ENCODE measurements at regions not wholly inside any gene's neighbourhood (a gene's known extent, or its start where the extent isn't known, plus 50 kb on each side); places are given as distances from the start of the nearest gene placed in this dataset.

DNA sequence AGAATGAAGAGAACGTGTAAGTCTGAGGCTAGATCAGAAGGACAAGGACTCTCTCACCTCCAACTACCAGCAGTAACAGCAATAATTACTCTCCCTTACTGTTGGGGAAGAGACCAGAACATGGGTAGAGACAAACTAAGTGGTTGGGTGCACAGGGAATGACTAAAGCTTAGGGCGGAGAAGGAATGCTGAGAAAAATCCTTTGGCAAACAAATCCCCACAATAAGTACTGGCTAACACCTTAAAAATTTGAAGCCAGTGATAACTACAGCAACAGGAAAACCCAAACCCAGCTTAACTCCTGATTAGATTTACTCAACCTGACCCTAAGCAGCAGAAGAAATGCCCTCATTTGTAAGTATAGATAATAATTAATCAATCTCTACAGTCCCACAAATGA, 759.0 kb downstream of the AACS start:
- Histone ChIP-seq H3K9me3 (replicated peaks in 1 of 2; ENCODE audit: control insufficient read depth in 2 of 2, insufficient read depth in 1 of 2, low read depth in 1 of 2, low read length in 2 of 2) (peaks cover 0 to 4% of the 10 kb centered on the region in 2 donors), H3K27ac (replicated peaks; ENCODE audit: low read length) (no peak overlapping the region), H2BK12ac (ENCODE audit: low read length) (no peak overlapping the region), H3K9ac (ENCODE audit: low read depth, low read length, poor library complexity) (no peak overlapping the region), H3K14ac (ENCODE audit: low read length) (no peak overlapping the region), H2BK120ac (ENCODE audit: low read depth, low read length) (no peak overlapping the region), H3K23ac (ENCODE audit: low read depth, low read length, poor library complexity) (no peak overlapping the region), H3K36me3 (replicated peaks in 1 of 2; ENCODE audit: control insufficient read depth in 2 of 2, insufficient read depth in 2 of 2, low read length in 2 of 2) (no peaks in the 10 kb centered on the region), H2AFZ (ENCODE audit: low read length) (no peak overlapping the region), H3K4me1 (ENCODE audit: control insufficient read depth in 2 of 2, insufficient read depth in 1 of 2, low read depth in 1 of 2, low read length in 2 of 2) (no peaks in the 10 kb centered on the region), H2AK5ac (ENCODE audit: low read depth, low read length) (no peak overlapping the region), H3K4ac (ENCODE audit: low read length) (no peak overlapping the region), H3K4me3 (ENCODE audit: low read length in 2 of 2) (no peak overlapping the region), H3K4me2 (ENCODE audit: insufficient read depth, low read length, poor library complexity, severe bottlenecking) (no peak overlapping the region), H4K8ac (ENCODE audit: low read depth, low read length) (no peak overlapping the region), H3K27me3 (ENCODE audit: control insufficient read depth in 3 of 3, insufficient read depth in 3 of 3, low read depth in 1 of 3, low read length in 3 of 3) (no peaks in the 10 kb centered on the region), H3K79me1 (ENCODE audit: low read depth, low read length) (no peaks in the 10 kb centered on the region), H2BK15ac (ENCODE audit: low read length) (no peak overlapping the region), H3K18ac (ENCODE audit: low read length) (no peak overlapping the region), H2BK5ac (ENCODE audit: low read length) (no peak overlapping the region), H4K91ac (ENCODE audit: low read depth, low read length, poor library complexity) (no peak overlapping the region)
- DNase-seq (ENCODE audit: low spot score): no peak
- no CpG with 5 or more reads among the region's 2 CpGs for WGBS, 2 donors (ENCODE audit: extremely low coverage in 2 of 2, insufficient read length in 2 of 2, insufficient replicate concordance in 1 of 2)

DNA sequence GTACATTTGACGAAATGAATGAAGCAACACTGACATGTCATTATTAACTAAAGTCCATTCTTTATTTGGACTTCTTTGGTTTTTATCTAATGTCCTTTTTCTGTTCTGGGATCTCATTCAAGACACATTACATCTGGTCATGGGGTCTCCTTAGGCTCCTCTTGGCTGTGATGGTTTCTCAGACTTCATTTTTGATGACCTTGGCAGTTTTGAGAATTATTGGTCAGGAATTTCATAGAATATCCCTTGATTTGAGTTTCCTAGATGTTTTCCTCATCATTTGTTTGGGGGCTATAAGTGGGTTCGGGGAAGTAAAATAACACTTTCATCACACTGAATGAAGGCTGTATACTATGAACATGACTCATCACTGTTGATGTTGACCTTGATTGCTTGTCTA, 770.6 kb downstream of the AACS start:
- Histone ChIP-seq H2AK5ac (ENCODE audit: low read depth, low read length) (no peak overlapping the region), H3K9ac (ENCODE audit: low read depth, low read length, poor library complexity) (no peak overlapping the region), H3K27me3 (ENCODE audit: control insufficient read depth in 3 of 3, insufficient read depth in 3 of 3, low read depth in 1 of 3, low read length in 3 of 3) (no peaks in the 10 kb centered on the region), H3K4me2 (ENCODE audit: insufficient read depth, low read length, poor library complexity, severe bottlenecking) (no peak overlapping the region), H3K4me3 (ENCODE audit: low read length in 2 of 2) (no peak overlapping the region), H3K4ac (ENCODE audit: low read length) (no peak overlapping the region), H2BK12ac (ENCODE audit: low read length) (no peak overlapping the region), H2BK5ac (ENCODE audit: low read length) (no peak overlapping the region), H3K18ac (ENCODE audit: low read length) (no peak overlapping the region), H3K36me3 (replicated peaks in 1 of 2; ENCODE audit: control insufficient read depth in 2 of 2, insufficient read depth in 2 of 2, low read length in 2 of 2) (no peaks in the 10 kb centered on the region), H3K4me1 (ENCODE audit: control insufficient read depth in 2 of 2, insufficient read depth in 1 of 2, low read depth in 1 of 2, low read length in 2 of 2) (no peaks in the 10 kb centered on the region), H4K8ac (ENCODE audit: low read depth, low read length) (no peak overlapping the region), H3K23ac (ENCODE audit: low read depth, low read length, poor library complexity) (no peak overlapping the region), H3K9me3 (replicated peaks in 1 of 2; ENCODE audit: control insufficient read depth in 2 of 2, insufficient read depth in 1 of 2, low read depth in 1 of 2, low read length in 2 of 2) (peaks cover 0 to 2% of the 10 kb centered on the region in 2 donors), H2BK15ac (ENCODE audit: low read length) (no peak overlapping the region), H2AFZ (ENCODE audit: low read length) (no peak overlapping the region), H2BK120ac (ENCODE audit: low read depth, low read length) (no peak overlapping the region), H3K14ac (ENCODE audit: low read length) (no peak overlapping the region), H4K91ac (ENCODE audit: low read depth, low read length, poor library complexity) (no peak overlapping the region), H3K79me1 (ENCODE audit: low read depth, low read length) (no peaks in the 10 kb centered on the region), H3K27ac (replicated peaks; ENCODE audit: low read length) (no peak overlapping the region)
- no CpG with 5 or more reads among the region's 2 CpGs for WGBS, 2 donors (ENCODE audit: extremely low coverage in 2 of 2, insufficient read length in 2 of 2, insufficient replicate concordance in 1 of 2)
- DNase-seq (ENCODE audit: low spot score): no peak

DNA sequence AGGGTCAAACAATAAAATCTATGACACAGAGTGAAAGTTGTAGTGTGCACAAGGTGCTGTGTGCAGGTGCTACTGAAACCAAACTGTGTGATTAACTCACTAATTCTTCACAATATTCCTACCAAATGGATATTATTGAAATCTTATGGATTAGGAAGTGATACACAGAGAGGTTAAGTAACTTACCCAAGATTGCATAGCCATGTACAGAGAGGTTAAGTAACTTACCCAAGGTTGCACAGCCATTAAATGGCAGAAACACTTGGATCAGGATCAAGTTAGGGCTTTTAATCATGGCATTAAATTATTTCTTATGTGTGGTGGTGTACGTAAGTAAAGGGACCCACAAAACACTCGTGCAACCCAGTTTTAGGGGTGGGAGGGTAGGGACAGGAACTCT, 771.4 kb downstream of the AACS start:
- H3K36me3 ChIP-seq (replicated peaks in 1 of 2; ENCODE audit: control insufficient read depth in 2 of 2, insufficient read depth in 2 of 2, low read length in 2 of 2): no peaks in the 10 kb centered on the region
- no CpG with 5 or more reads among the region's 2 CpGs for WGBS, 2 donors (ENCODE audit: extremely low coverage in 2 of 2, insufficient read length in 2 of 2, insufficient replicate concordance in 1 of 2)

DNA sequence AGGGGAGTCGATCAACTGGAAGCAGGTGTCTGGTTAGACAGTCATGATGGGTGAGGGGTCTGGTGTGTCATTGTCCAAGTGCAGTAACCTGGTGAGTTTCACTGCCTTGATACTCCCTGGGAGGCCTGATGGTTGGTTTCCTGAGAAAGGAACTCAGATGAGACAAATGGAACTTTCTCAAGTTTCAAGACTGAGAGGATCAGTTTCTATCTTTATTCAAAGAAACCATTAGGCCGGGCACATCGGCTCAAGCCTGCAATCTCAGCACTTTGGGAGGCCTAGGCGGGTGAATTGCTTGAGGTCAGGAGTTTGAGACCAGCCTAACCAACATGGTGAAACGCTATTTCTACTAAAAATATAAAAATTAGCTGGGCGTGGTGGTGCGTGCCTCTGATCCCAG, 776.1 kb downstream of the AACS start:
- no CpG with 5 or more reads among the region's 7 CpGs for WGBS, 2 donors (ENCODE audit: extremely low coverage in 2 of 2, insufficient read length in 2 of 2, insufficient replicate concordance in 1 of 2)
- H4K8ac ChIP-seq (ENCODE audit: low read depth, low read length): no peak overlapping the region
- no peak overlapping the region for H4K91ac ChIP-seq (ENCODE audit: low read depth, low read length, poor library complexity)
- H3K79me1 ChIP-seq (ENCODE audit: low read depth, low read length): no peaks in the 10 kb centered on the region
- H2BK12ac ChIP-seq (ENCODE audit: low read length): peak overlapping the region; percentile 36
- H2AK5ac ChIP-seq (ENCODE audit: low read depth, low read length): no peak overlapping the region
- DNase-seq (ENCODE audit: low spot score): no peak
- H3K4me3 ChIP-seq (ENCODE audit: low read length in 2 of 2): no peak overlapping the region
- no peak overlapping the region for H2BK120ac ChIP-seq (ENCODE audit: low read depth, low read length)
- H3K14ac ChIP-seq (ENCODE audit: low read length): no peak overlapping the region
- no peaks in the 10 kb centered on the region for H3K36me3 ChIP-seq (replicated peaks in 1 of 2; ENCODE audit: control insufficient read depth in 2 of 2, insufficient read depth in 2 of 2, low read length in 2 of 2)
- H3K4ac ChIP-seq (ENCODE audit: low read length): no peak overlapping the region
- no peak overlapping the region for H3K18ac ChIP-seq (ENCODE audit: low read length)
- no peak overlapping the region for H2BK5ac ChIP-seq (ENCODE audit: low read length)
- H3K27ac ChIP-seq (replicated peaks; ENCODE audit: low read length): no peak overlapping the region
- no peak overlapping the region for H3K4me2 ChIP-seq (ENCODE audit: insufficient read depth, low read length, poor library complexity, severe bottlenecking)
- H2AFZ ChIP-seq (ENCODE audit: low read length): no peak overlapping the region
- no peaks in the 10 kb centered on the region for H3K9me3 ChIP-seq (replicated peaks in 1 of 2; ENCODE audit: control insufficient read depth in 2 of 2, insufficient read depth in 1 of 2, low read depth in 1 of 2, low read length in 2 of 2)
- no peak overlapping the region for H3K9ac ChIP-seq (ENCODE audit: low read depth, low read length, poor library complexity)
- H3K4me1 ChIP-seq (ENCODE audit: control insufficient read depth in 2 of 2, insufficient read depth in 1 of 2, low read depth in 1 of 2, low read length in 2 of 2): no peaks in the 10 kb centered on the region
- H3K23ac ChIP-seq (ENCODE audit: low read depth, low read length, poor library complexity): no peak overlapping the region
- H3K27me3 ChIP-seq (ENCODE audit: control insufficient read depth in 3 of 3, insufficient read depth in 3 of 3, low read depth in 1 of 3, low read length in 3 of 3): no peaks in the 10 kb centered on the region
- H2BK15ac ChIP-seq (ENCODE audit: low read length): no peak overlapping the region

More for the DNA sequence above, 771.4 kb downstream of the AACS start:
- H3K4me1 ChIP-seq (ENCODE audit: control insufficient read depth in 2 of 2, insufficient read depth in 1 of 2, low read depth in 1 of 2, low read length in 2 of 2): no peaks in the 10 kb centered on the region
- no peak overlapping the region for H2BK12ac ChIP-seq (ENCODE audit: low read length)
- H4K91ac ChIP-seq (ENCODE audit: low read depth, low read length, poor library complexity): no peak overlapping the region
- no peak overlapping the region for H2BK5ac ChIP-seq (ENCODE audit: low read length)
- no peak overlapping the region for H3K27ac ChIP-seq (replicated peaks; ENCODE audit: low read length)
- no peak overlapping the region for H3K4me3 ChIP-seq (ENCODE audit: low read length in 2 of 2)
- no peak for DNase-seq (ENCODE audit: low spot score)
- no peak overlapping the region for H3K4me2 ChIP-seq (ENCODE audit: insufficient read depth, low read length, poor library complexity, severe bottlenecking)
- no peak overlapping the region for H2AFZ ChIP-seq (ENCODE audit: low read length)
- no peak overlapping the region for H3K23ac ChIP-seq (ENCODE audit: low read depth, low read length, poor library complexity)
- H3K9ac ChIP-seq (ENCODE audit: low read depth, low read length, poor library complexity): no peak overlapping the region
- H2BK120ac ChIP-seq (ENCODE audit: low read depth, low read length): no peak overlapping the region
- no peaks in the 10 kb centered on the region for H3K9me3 ChIP-seq (replicated peaks in 1 of 2; ENCODE audit: control insufficient read depth in 2 of 2, insufficient read depth in 1 of 2, low read depth in 1 of 2, low read length in 2 of 2)
- H3K4ac ChIP-seq (ENCODE audit: low read length): no peak overlapping the region
- H3K79me1 ChIP-seq (ENCODE audit: low read depth, low read length): no peaks in the 10 kb centered on the region
- H3K14ac ChIP-seq (ENCODE audit: low read length): no peak overlapping the region
- H3K18ac ChIP-seq (ENCODE audit: low read length): no peak overlapping the region
- no peaks in the 10 kb centered on the region for H3K27me3 ChIP-seq (ENCODE audit: control insufficient read depth in 3 of 3, insufficient read depth in 3 of 3, low read depth in 1 of 3, low read length in 3 of 3)
- H4K8ac ChIP-seq (ENCODE audit: low read depth, low read length): no peak overlapping the region
- no peak overlapping the region for H2AK5ac ChIP-seq (ENCODE audit: low read depth, low read length)
- H2BK15ac ChIP-seq (ENCODE audit: low read length): no peak overlapping the region
